Hepatocyte (in vitro differentiated cells): ENCODE measurements at regions not wholly inside any gene's neighbourhood (a gene's known extent, or its start where the extent isn't known, plus 50 kb on each side); places are given as distances from the start of the nearest gene placed in this dataset.
A peak's percentile ranks its signal among the peaks of the same experiment; 100 is the strongest.

Source experiments
- DNase-seq: peaks from one replicate; pipeline ENCODE4 v3.0.0-alpha.2; 2016; ENCODE audit warnings: low spot score
- H2AFZ ChIP-seq: fragments of 200-600 bp; sonication (generic); 2 replicates; pipeline ENCODE4 v1.6.0; 2016; ENCODE audit warnings: antibody characterized with exemption, mild to moderate bottlenecking
- H3K27ac ChIP-seq: fragments of 200-600 bp; sonication (generic); 2 replicates; pipeline ENCODE4 v1.5.1; 2016; ENCODE audit warnings: mild to moderate bottlenecking
- H3K27me3 ChIP-seq: fragments of 200-600 bp; sonication (generic); 2 replicates; pipeline ENCODE4 v1.6.1; 2016
- H3K36me3 ChIP-seq: fragments of 200-600 bp; sonication (generic); replicated peaks from 2 replicates; pipeline ENCODE4 v1.5.1; 2016; ENCODE audit warnings: low read depth; ENCODE audit not compliant: insufficient read depth
- H3K4me1 ChIP-seq: fragments of 200-600 bp; sonication (generic); 2 replicates; pipeline ENCODE4 v1.5.1; 2016; ENCODE audit warnings: mild to moderate bottlenecking, moderate library complexity; ENCODE audit not compliant: insufficient read depth
- H3K4me2 ChIP-seq: fragments of 200-600 bp; sonication (generic); 2 replicates; pipeline ENCODE4 v1.6.0; 2016
- H3K4me3 ChIP-seq: fragments of 200-600 bp; sonication (generic); 2 replicates; pipeline ENCODE4 v1.5.1; 2016; ENCODE audit warnings: mild to moderate bottlenecking
- H3K79me2 ChIP-seq: fragments of 200-600 bp; sonication (generic); 2 replicates; pipeline ENCODE4 v1.6.0; 2017; ENCODE audit warnings: mild to moderate bottlenecking
- H3K9me2 ChIP-seq: fragments of 200-600 bp; sonication (generic); replicated peaks from 2 replicates; pipeline ENCODE4 v1.6.0; 2017; ENCODE audit warnings: mild to moderate bottlenecking; ENCODE audit not compliant: insufficient read depth
- H3K9me3 ChIP-seq: fragments of 200-600 bp; sonication (generic); 2 replicates; pipeline ENCODE4 v1.5.1; 2016; ENCODE audit warnings: low read depth, mild to moderate bottlenecking
- H4K20me1 ChIP-seq: fragments of 200-600 bp; sonication (generic); 2 replicates; pipeline ENCODE4 v1.6.0; 2016; ENCODE audit warnings: mild to moderate bottlenecking; ENCODE audit not compliant: insufficient read depth, poor library complexity, severe bottlenecking
- EZH2 ChIP-seq: fragments of 200-600 bp; sonication (generic); IDR thresholded peaks from 2 replicates; pipeline ENCODE4 v1.6.1; 2016; ENCODE audit warnings: antibody characterized with exemption, mild to moderate bottlenecking, borderline replicate concordance
- EZH2phosphoT487 ChIP-seq: fragments of 200-600 bp; sonication (generic); IDR thresholded peaks from one replicate; pipeline ENCODE4 v1.6.1; 2018; ENCODE audit warnings: antibody characterized with exemption, mild to moderate bottlenecking, low read depth, moderate library complexity; ENCODE audit not compliant: unreplicated experiment, severe bottlenecking
- WGBS: methylation state at CpG from one replicate; pipeline ENCODE4 v1.1.6; 2016; ENCODE audit warnings: low lambda C conversion rate; ENCODE audit errors: missing lambda C conversion rate; 5-methylcytosine and 5-hydroxymethylcytosine counted together
- TF ChIP-seq, protein P1 (sequence below): fragments of 200-600 bp; sonication (generic); IDR thresholded peaks from 2 replicates; pipeline ENCODE4 v1.5.1; 2016; ENCODE audit warnings: antibody characterized with exemption, mild to moderate bottlenecking; ENCODE audit not compliant: poor library complexity

DNA sequence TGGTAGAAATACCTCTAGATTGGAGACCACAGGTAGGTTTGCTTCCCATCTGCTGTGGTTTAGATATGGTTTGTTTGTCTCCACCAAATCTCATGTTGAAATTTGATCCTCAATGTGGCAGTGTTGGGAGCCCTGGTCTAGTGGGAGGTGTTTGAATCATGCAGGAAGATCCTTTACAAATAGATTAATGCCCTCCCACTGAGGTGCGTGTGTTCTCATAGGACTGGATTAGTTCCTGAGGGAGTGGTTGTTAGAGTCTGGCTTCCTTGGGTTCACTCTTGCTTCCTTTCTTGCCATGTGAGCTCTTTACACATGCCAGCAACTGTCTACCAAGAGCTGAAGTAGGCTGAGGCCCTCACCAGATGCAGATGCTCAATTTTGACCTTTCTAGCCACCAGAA, 391.1 kb upstream of the GRIA1 start:
- DNase-seq = no peak
- TF ChIP-seq, protein P1, sequence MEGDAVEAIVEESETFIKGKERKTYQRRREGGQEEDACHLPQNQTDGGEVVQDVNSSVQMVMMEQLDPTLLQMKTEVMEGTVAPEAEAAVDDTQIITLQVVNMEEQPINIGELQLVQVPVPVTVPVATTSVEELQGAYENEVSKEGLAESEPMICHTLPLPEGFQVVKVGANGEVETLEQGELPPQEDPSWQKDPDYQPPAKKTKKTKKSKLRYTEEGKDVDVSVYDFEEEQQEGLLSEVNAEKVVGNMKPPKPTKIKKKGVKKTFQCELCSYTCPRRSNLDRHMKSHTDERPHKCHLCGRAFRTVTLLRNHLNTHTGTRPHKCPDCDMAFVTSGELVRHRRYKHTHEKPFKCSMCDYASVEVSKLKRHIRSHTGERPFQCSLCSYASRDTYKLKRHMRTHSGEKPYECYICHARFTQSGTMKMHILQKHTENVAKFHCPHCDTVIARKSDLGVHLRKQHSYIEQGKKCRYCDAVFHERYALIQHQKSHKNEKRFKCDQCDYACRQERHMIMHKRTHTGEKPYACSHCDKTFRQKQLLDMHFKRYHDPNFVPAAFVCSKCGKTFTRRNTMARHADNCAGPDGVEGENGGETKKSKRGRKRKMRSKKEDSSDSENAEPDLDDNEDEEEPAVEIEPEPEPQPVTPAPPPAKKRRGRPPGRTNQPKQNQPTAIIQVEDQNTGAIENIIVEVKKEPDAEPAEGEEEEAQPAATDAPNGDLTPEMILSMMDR = no peak
- TF ChIP-seq EZH2 (no peak), EZH2phosphoT487 (no peak)
- H3K4me1 ChIP-seq = no peaks in the 10 kb centered on the region
- H3K9me3 ChIP-seq = no peaks in the 10 kb centered on the region
- H2AFZ ChIP-seq = no peak overlapping the region
- no peaks in the 10 kb centered on the region for H3K27me3 ChIP-seq
- no peak overlapping the region for H3K27ac ChIP-seq
- no peaks in the 10 kb centered on the region for H3K79me2 ChIP-seq
- H3K4me3 ChIP-seq = no peak overlapping the region
- no peak overlapping the region for H3K4me2 ChIP-seq
- 45% methylated on average over 1 of the region's 1 CpG for WGBS
- no peaks in the 10 kb centered on the region for H3K36me3 ChIP-seq
- H4K20me1 ChIP-seq = no peaks in the 10 kb centered on the region
- H3K9me2 ChIP-seq = no peaks in the 10 kb centered on the region

DNA sequence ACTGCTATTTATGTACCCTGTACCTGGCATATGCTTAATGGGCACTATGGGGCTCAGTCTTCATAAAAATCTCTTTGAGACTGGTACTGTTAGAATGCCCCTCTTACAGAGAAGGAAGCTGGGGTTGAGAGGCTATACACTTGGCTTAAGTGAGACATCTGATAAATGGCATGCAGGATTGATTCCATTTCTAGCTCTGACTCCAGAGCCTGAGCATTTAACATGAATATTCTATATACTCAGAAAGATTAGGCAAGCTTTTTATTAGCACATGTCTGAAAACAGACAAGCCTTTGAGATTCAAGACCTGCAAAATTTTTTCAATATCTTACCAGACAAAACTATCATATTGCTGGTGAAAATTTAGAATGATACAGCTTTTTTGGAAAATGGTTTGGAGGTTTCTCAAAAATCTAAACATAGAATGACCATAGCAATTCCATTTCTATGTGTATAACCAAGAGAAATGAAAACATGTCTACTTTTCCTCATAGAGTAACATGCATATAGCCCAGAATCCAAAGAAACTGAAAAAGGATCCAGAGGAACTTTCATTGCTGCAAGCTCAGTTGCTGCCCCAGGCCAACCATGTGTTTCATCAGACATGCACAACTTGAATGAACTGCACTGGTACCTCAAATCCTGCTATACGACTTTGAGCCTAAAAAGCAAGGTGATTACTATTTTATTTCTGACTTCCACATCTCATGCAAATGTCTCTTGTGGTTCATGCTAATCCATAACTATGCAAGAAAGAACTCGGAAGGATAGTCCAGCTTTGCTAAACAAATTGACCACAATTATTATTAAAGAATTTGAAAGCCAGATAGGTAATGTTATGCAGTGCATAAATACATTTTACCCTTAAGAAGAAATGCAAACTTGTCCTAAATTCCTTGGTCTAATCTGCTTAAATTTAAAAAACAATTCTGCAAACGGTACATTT, 389.0 kb upstream of the GRIA1 start:
- H2AFZ ChIP-seq = no peak overlapping the region
- H3K4me2 ChIP-seq = no peak overlapping the region
- no peaks in the 10 kb centered on the region for H3K36me3 ChIP-seq
- no peaks in the 10 kb centered on the region for H3K27me3 ChIP-seq
- H3K4me3 ChIP-seq = no peak overlapping the region
- H3K79me2 ChIP-seq = no peaks in the 10 kb centered on the region
- H3K9me2 ChIP-seq = no peaks in the 10 kb centered on the region
- TF ChIP-seq, protein P1 = no peak
- DNase-seq = no peak
- no peaks in the 10 kb centered on the region for H3K9me3 ChIP-seq
- no peaks in the 10 kb centered on the region for H3K4me1 ChIP-seq
- no peak overlapping the region for H3K27ac ChIP-seq
- H4K20me1 ChIP-seq = no peaks in the 10 kb centered on the region
- WGBS = 83% methylated on average over 3 of the region's 3 CpGs

DNA sequence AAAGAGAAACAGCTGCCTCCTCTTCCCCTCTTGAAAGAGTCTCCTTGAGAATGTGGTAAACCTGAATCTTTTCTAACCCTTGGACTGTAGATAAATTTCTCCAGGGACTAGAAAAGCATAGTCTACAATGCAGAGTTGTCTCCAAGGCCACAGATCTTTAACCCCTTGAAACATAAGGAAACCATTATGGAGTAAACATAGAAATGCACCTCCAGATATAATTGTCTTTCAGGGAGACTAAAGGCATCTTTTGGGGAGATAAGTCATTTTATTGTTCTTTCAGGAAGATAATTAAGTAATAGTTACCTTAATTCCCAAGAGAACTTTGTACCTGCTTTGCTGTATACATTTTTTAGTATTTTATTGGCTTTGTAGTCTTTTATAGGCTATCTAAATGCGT, 373.6 kb upstream of the GRIA1 start:
- H3K4me2 ChIP-seq = no peak overlapping the region
- no peaks in the 10 kb centered on the region for H4K20me1 ChIP-seq
- no peaks in the 10 kb centered on the region for H3K9me3 ChIP-seq
- H3K4me3 ChIP-seq = no peak overlapping the region
- TF ChIP-seq, protein P1 = no peak
- 37% methylated on average over 1 of the region's 1 CpG for WGBS
- no peaks in the 10 kb centered on the region for H3K36me3 ChIP-seq
- no peak for DNase-seq
- no peaks in the 10 kb centered on the region for H3K9me2 ChIP-seq
- H3K79me2 ChIP-seq = no peaks in the 10 kb centered on the region
- H3K4me1 ChIP-seq = peaks cover 5% of the 10 kb centered on the region
- H2AFZ ChIP-seq = no peak overlapping the region
- peak overlapping the region; percentile 46 for H3K27ac ChIP-seq
- H3K27me3 ChIP-seq = no peaks in the 10 kb centered on the region
